GM12878 (cell line): ENCODE measurements at regions not wholly inside any gene's neighbourhood (a gene's known extent, or its start where the extent isn't known, plus 50 kb on each side); places are given as distances from the start of the nearest gene placed in this dataset.

Experiments used
- ATAC-seq: fragments of 200-7000 bp; cut with Tn5 transposase; 3 replicates; pipeline ENCODE4 v1.9.1; 2020; ENCODE audit warnings: mild to moderate bottlenecking, moderate library complexity
- BruUV-seq: library from RNA; stranded (reverse); fragments of 400-500 nt; replicated peaks from 2 replicates; lab custom pipeline; 2021; lab: Mats Ljungman, UMichigan
- CTCF ChIA-PET: fragments of 300-600 bp; sonication (Branson Sonifier 250); formaldehyde crosslinking; extraction: SDS; loops from one replicate; lab custom pipeline; 2021; ENCODE audit warnings: inconsistent platforms; lab: Yijun Ruan, JAX
- POLR2A ChIA-PET: fragments of 350-600 bp; formaldehyde crosslinking; extraction: SDS; loops from one replicate; lab custom pipeline; 2021; ENCODE audit warnings: inconsistent platforms; lab: Charles Lee
- RAD21 ChIA-PET: fragments of 300-600 bp; sonication (Branson Sonifier 250); formaldehyde crosslinking; loops from one replicate; lab custom pipeline; 2023; ENCODE audit warnings: antibody characterized with exemption; ENCODE audit not compliant: unreplicated experiment; lab: Charles Lee
- SMC1A ChIA-PET: fragments of 300-600 bp; sonication (Branson Sonifier 250); formaldehyde crosslinking; loops from one replicate; lab custom pipeline; 2023; ENCODE audit not compliant: unreplicated experiment, uncharacterized antibody; lab: Charles Lee
- DNase-seq: peaks from one replicate; pipeline ENCODE4 v3.0.0-alpha.2; 2011; ENCODE audit warnings: low read depth, low spot score
- FAIRE-seq: peaks from 3 replicates; lab custom pipeline; 2011; peaks lifted over from hg19 to GRCh38; lab: Jason Lieb, UNC
- H2AFZ ChIP-seq: 2 replicates; pipeline ENCODE4 v1.6.0; 2011; ENCODE audit warnings: low read depth, low read length, control low read depth; ENCODE audit not compliant: control insufficient read depth
- H3K27ac ChIP-seq: 2 replicates; pipeline ENCODE4 v1.5.1; 2011; ENCODE audit warnings: control low read depth; ENCODE audit not compliant: control insufficient read depth, insufficient read depth
- H3K27me3 ChIP-seq, 2 experiments: replicated peaks in 1 of 2; 2 replicates each; pipeline versions ENCODE4 v1.6.0 to v1.6.1; 2011; ENCODE audit warnings: low read length in 1 of 2; ENCODE audit not compliant: control insufficient read depth in 2 of 2, insufficient read depth in 2 of 2
- H3K36me3 ChIP-seq, 2 experiments: 2 replicates each; pipeline ENCODE4 v1.5.1; 2011; ENCODE audit warnings: low read length in 1 of 2; ENCODE audit not compliant: control insufficient read depth in 2 of 2, insufficient read depth in 2 of 2
- H3K4me1 ChIP-seq: 2 replicates; pipeline ENCODE4 v1.6.1; 2011; ENCODE audit warnings: mild to moderate bottlenecking, low read length, moderate library complexity, mixed read lengths; ENCODE audit not compliant: control insufficient read depth, insufficient read depth
- H3K4me2 ChIP-seq: 2 replicates; pipeline ENCODE4 v1.6.0; 2011; ENCODE audit warnings: control low read depth; ENCODE audit not compliant: control insufficient read depth, insufficient read depth
- H3K4me3 ChIP-seq: fragments of 200-600 bp; sonication (generic); 2 replicates; pipeline ENCODE4 v1.5.1; 2016
- H3K79me2 ChIP-seq: 2 replicates; pipeline ENCODE4 v1.6.0; 2011; ENCODE audit warnings: low read length; ENCODE audit not compliant: control insufficient read depth, insufficient read depth
- H3K9ac ChIP-seq: 2 replicates; pipeline ENCODE4 v1.8.0; 2011; ENCODE audit warnings: low read length, control low read depth, mixed read lengths; ENCODE audit not compliant: control insufficient read depth, insufficient read depth
- H3K9me3 ChIP-seq: replicated peaks from 3 replicates; pipeline ENCODE4 v1.5.1; 2011; ENCODE audit warnings: mild to moderate bottlenecking, low read length; ENCODE audit not compliant: control insufficient read depth, insufficient read depth
- H4K20me1 ChIP-seq: 2 replicates; pipeline ENCODE4 v1.6.0; 2011; ENCODE audit not compliant: control insufficient read depth, insufficient read depth
- ASH2L ChIP-seq: fragments of 300-600, 200-600 bp; sonication (generic); IDR thresholded peaks from 2 replicates; pipeline ENCODE4 v1.6.1; 2017; ENCODE audit warnings: low read depth, mild to moderate bottlenecking, borderline replicate concordance
- ATF3 ChIP-seq: IDR thresholded peaks from 2 replicates; pipeline ENCODE4 v1.6.1; 2011; ENCODE audit warnings: low read depth, mild to moderate bottlenecking, low read length, moderate library complexity, borderline replicate concordance; ENCODE audit errors: extremely low read depth
- CEBPZ ChIP-seq: fragments of 150-350 bp; IDR thresholded peaks from 2 replicates; pipeline ENCODE4 v1.6.1; 2016; ENCODE audit warnings: low read depth, low read length
- ESRRA ChIP-seq: IDR thresholded peaks from 2 replicates; pipeline ENCODE4 v1.6.1; 2012; ENCODE audit warnings: mild to moderate bottlenecking, low read length, improper control_type of control experiment
- NKRF ChIP-seq: fragments of 450-650 bp; conservative IDR thresholded peaks from 2 replicates; pipeline ENCODE4 v1.6.1; 2017; ENCODE audit warnings: mild to moderate bottlenecking, moderate library complexity
- NR2C2 ChIP-seq: IDR thresholded peaks from 2 replicates; pipeline ENCODE4 v1.6.1; 2011; ENCODE audit warnings: borderline replicate concordance, low read depth; ENCODE audit not compliant: control insufficient read depth, insufficient read length
- PKNOX1 ChIP-seq: fragments of 450-650 bp; IDR thresholded peaks from 2 replicates; pipeline ENCODE4 v1.6.1; 2016; ENCODE audit warnings: mild to moderate bottlenecking
- RAD51 ChIP-seq: fragments of 450-650 bp; IDR thresholded peaks from 2 replicates; pipeline ENCODE4 v1.6.1; 2016; ENCODE audit warnings: moderate library complexity, mild to moderate bottlenecking, inconsistent platforms
- ZNF274 ChIP-seq: IDR thresholded peaks from one replicate; pipeline ENCODE4 v1.8.0; 2011; ENCODE audit not compliant: insufficient read length, insufficient read depth
- ZSCAN29 ChIP-seq: fragments of 450-650 bp; IDR thresholded peaks from 2 replicates; pipeline ENCODE4 v1.6.1; 2017; ENCODE audit warnings: mild to moderate bottlenecking, moderate library complexity
- WGBS: methylation state at CpG from one replicate; pipeline ENCODE4 v1.1.6; 2016; ENCODE audit warnings: low lambda C conversion rate; ENCODE audit not compliant: insufficient replicate concordance, insufficient coverage; ENCODE audit errors: missing lambda C conversion rate; 5-methylcytosine and 5-hydroxymethylcytosine counted together
- in situ Hi-C: fragments of 300-500 bp; cut with MboI; formaldehyde crosslinking; loops from 9 replicates; pipeline ENCODE4 v1.14.3; 2018; ENCODE audit warnings: mixed read lengths
- intact Hi-C: fragments of 100-400 bp; cut with micrococcal nuclease; formaldehyde crosslinking; loops from one replicate; pipeline ENCODE4 v1.14.2; 2022; ENCODE audit not compliant: unreplicated experiment

GRCh38 chr16:85544016-85544415 lies 69.1 kb upstream of the GSE1 start:
- H3K4me3 ChIP-seq: no peak overlapping the region
- RAD21 ChIA-PET: interaction anchor here (1.5 kb wide), 1 partner anchor 9 kb away, joined by 4 read pairs; no protein-coding TSS in a partner anchor
- no peak for DNase-seq
- H4K20me1 ChIP-seq: no peaks in the 10 kb centered on the region
- H3K4me2 ChIP-seq: no peak overlapping the region
- H3K4me1 ChIP-seq: no peaks in the 10 kb centered on the region
- no peak for TF ChIP-seq NKRF
- TF ChIP-seq RAD51: no peak
- no TSS peak for BruUV-seq
- H3K9ac ChIP-seq: no peak overlapping the region
- WGBS: 71% methylated on average over 16 of the region's 16 CpGs
- in situ Hi-C loops (no loop called here), intact Hi-C loops (no loop called here)
- ATAC-seq: no peak
- SMC1A ChIA-PET: no interaction called here
- no peaks in the 10 kb centered on the region for H3K36me3 ChIP-seq
- H3K79me2 ChIP-seq: no peaks in the 10 kb centered on the region
- CTCF ChIA-PET: no interaction called here
- no peak overlapping the region for H2AFZ ChIP-seq
- H3K9me3 ChIP-seq: peaks cover 3% of the 10 kb centered on the region; the same call in 1 of the 3 replicates
- H3K27ac ChIP-seq: no peak overlapping the region
- no peak for FAIRE-seq
- POLR2A ChIA-PET: interaction anchor here (0.8 kb wide), 1 partner anchor 10 kb away, joined by 3 read pairs; no protein-coding TSS in a partner anchor
- H3K27me3 ChIP-seq: no peaks in the 10 kb centered on the region; a peak in 1 of 4 replicates

GRCh38 chr16:85544668-85545067 lies 68.5 kb upstream of the GSE1 start:
- 69% methylated on average over 16 of the region's 16 CpGs for WGBS
- no peaks in the 10 kb centered on the region for H3K4me1 ChIP-seq
- H3K27ac ChIP-seq: no peak overlapping the region
- FAIRE-seq (no peak), ATAC-seq (no peak), DNase-seq (no peak)
- in situ Hi-C loops (no loop called here), intact Hi-C loops (no loop called here)
- no peaks in the 10 kb centered on the region for H4K20me1 ChIP-seq
- ChIA-PET CTCF (no interaction called here), RAD21 (interaction anchor here (1.5 kb wide), 1 partner anchor 9 kb away, joined by 4 read pairs; no protein-coding TSS in a partner anchor), POLR2A (no interaction called here), SMC1A (no interaction called here)
- H3K9ac ChIP-seq: no peak overlapping the region
- H3K27me3 ChIP-seq: no peaks in the 10 kb centered on the region; a peak in 1 of 4 replicates
- H3K4me2 ChIP-seq: no peak overlapping the region
- H3K9me3 ChIP-seq: peaks cover 1% of the 10 kb centered on the region; the same call in 1 of the 3 replicates
- H2AFZ ChIP-seq: no peak overlapping the region
- BruUV-seq: no TSS peak
- no peaks in the 10 kb centered on the region for H3K79me2 ChIP-seq
- H3K4me3 ChIP-seq: no peak overlapping the region
- H3K36me3 ChIP-seq: no peaks in the 10 kb centered on the region
- no peak for TF ChIP-seq ZNF274
- TF ChIP-seq ZSCAN29: no peak
- no peak for TF ChIP-seq ASH2L
- no peak for TF ChIP-seq NR2C2
- TF ChIP-seq CEBPZ: no peak
- TF ChIP-seq ATF3: no peak
- no peak for TF ChIP-seq PKNOX1
- no peak for TF ChIP-seq ESRRA
